ENCODE measurements at regions not wholly inside any gene's neighbourhood (a gene's known extent, or its start where the extent isn't known, plus 50 kb on each side); places are given as distances from the start of the nearest gene placed in this dataset.

DNA sequence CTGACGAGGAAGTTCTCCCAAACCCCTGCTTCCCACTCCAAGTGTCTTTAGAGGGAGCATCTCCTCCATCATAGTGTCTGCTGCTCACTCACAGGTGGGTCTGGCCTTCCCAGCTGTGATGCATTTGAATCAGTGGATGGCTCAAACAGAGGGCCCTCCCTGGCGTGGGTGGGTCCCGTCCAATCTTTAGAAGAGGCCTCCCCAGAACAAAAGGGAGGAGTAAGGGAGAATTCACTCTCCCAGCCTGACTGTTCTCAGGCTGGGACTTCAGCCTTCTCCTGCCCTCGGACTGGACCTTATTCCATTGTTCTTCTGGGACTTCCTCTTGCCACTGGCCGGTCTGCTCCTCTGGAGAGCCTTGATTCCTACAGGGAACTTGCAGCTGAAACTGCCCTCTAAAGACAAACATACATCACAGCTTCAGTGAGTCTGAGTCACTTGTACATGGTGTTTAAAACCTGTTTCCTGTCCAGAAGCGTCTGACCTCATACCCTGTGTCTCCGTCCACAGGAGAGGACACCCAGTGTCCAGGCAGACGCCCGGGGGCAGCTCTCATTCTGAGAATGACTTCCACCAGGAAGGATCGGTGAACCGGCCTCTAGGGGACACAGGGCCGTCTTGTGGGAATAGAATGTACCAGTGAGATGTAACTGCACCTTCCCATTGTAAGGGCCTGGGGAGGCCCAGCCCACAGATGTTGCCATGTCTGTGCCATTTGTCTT, 234.7 kb downstream of the BRD1 start:
- ATAC-seq (ENCODE audit: low read depth): no peak
- Histone ChIP-seq H3K27me3 (replicated peaks in 1 of 4; ENCODE audit: control extremely low read depth in 1 of 4, control insufficient read depth in 3 of 4, insufficient read depth in 4 of 4, low read length in 3 of 4) (no peaks in the 10 kb centered on the region), H3K36me3 (replicated peaks in 1 of 2; ENCODE audit: control extremely low read depth in 1 of 2, control insufficient read depth in 1 of 2, extremely low read depth in 1 of 2, insufficient read depth in 2 of 2, low read length in 1 of 2) (peaks cover 3 to 5% of the 10 kb centered on the region in 2 experiments), H3K79me2 (ENCODE audit: control insufficient read depth, insufficient read depth, low read length) (peaks cover 74% of the 10 kb centered on the region), H4K20me1 (ENCODE audit: control insufficient read depth, insufficient read depth, low read length, poor library complexity, severe bottlenecking) (peaks cover 59% of the 10 kb centered on the region), H3K4me2 (replicated peaks; ENCODE audit: low read depth, low read length, poor library complexity, severe bottlenecking) (no peak overlapping the region), H3K9ac (ENCODE audit: low read length) (no peak overlapping the region), H2AFZ (ENCODE audit: insufficient read depth, low read depth, low read length, poor library complexity, severe bottlenecking) (no peak overlapping the region), H3K9me3 (ENCODE audit: control extremely low read depth in 1 of 3, control insufficient read depth in 2 of 3, insufficient read depth in 1 of 3, low read length in 2 of 3) (no peaks in the 10 kb centered on the region), H3K4me3 (ENCODE audit: control extremely low read depth in 1 of 5, extremely low read depth in 1 of 5, insufficient read depth in 1 of 5, low read depth in 2 of 5, low read length in 4 of 5) (no peak overlapping the region), H3K4me1 (ENCODE audit: control insufficient read depth in 2 of 2, insufficient read depth in 2 of 2, low read length in 2 of 2) (no peaks in the 10 kb centered on the region), H3K27ac (ENCODE audit: low read length in 2 of 2) (no peak overlapping the region)
- 92% methylated on average over 10 of the region's 12 CpGs for whole genome bisulfite sequencing (ENCODE audit: insufficient coverage)
- no peaks in the 10 kb centered on the region for H3K9me3 Mint-ChIP-seq (ENCODE audit: insufficient read depth)
- H3K4me1 Mint-ChIP-seq: no peaks in the 10 kb centered on the region
- H3K4me3 Mint-ChIP-seq: no peak overlapping the region
- H3K27ac Mint-ChIP-seq: no peak overlapping the region
- CTCF ChIA-PET: no interaction called here
- no peaks in the 10 kb centered on the region for H3K27me3 Mint-ChIP-seq
- no peak for DNase-seq
- intact Hi-C loops (cut with micrococcal nuclease): no loop called here
- no peak for TF ChIP-seq EZH2 (IDR thresholded peaks at IDR 0.05; ENCODE audit: borderline replicate concordance, insufficient read depth, low read depth, low read length, poor library complexity, severe bottlenecking)
- TF ChIP-seq, protein P1, sequence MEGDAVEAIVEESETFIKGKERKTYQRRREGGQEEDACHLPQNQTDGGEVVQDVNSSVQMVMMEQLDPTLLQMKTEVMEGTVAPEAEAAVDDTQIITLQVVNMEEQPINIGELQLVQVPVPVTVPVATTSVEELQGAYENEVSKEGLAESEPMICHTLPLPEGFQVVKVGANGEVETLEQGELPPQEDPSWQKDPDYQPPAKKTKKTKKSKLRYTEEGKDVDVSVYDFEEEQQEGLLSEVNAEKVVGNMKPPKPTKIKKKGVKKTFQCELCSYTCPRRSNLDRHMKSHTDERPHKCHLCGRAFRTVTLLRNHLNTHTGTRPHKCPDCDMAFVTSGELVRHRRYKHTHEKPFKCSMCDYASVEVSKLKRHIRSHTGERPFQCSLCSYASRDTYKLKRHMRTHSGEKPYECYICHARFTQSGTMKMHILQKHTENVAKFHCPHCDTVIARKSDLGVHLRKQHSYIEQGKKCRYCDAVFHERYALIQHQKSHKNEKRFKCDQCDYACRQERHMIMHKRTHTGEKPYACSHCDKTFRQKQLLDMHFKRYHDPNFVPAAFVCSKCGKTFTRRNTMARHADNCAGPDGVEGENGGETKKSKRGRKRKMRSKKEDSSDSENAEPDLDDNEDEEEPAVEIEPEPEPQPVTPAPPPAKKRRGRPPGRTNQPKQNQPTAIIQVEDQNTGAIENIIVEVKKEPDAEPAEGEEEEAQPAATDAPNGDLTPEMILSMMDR (IDR thresholded peaks at IDR 0.05): no peak
- POLR2A ChIA-PET: no interaction called here

DNA sequence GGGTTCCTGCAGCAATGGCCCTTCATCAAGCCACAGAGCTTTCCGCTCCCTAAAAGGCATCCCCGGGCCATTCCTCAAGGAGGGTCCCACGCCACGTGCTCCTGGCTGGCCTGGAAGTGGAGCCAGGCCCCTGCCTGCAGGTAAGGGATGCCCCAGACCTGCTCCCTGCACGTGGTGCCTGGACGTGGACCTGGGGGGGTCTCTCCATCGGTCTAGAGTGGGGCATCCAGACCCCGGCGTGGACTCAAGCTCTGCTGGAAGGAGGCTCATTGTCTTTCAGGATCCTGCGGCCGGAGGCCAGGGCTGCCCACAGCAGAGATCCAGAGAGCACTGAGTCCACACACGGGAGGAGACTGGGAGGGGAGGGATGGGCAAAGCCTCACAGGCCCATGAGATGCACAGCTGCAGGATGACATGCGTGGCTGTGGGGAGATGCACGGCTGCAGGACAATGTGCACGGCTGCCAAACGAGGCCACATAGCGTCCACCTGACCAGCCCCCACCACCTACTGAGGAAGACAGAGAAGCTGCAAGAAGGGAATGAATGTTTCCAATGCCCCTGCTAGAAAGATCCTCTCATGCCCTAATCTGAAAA, 236.7 kb downstream of the BRD1 start:
- no peaks in the 10 kb centered on the region for H3K27me3 ChIP-seq (replicated peaks in 1 of 4; ENCODE audit: control extremely low read depth in 1 of 4, control insufficient read depth in 3 of 4, insufficient read depth in 4 of 4, low read length in 3 of 4)
- POLR2A ChIA-PET: no interaction called here
- no peaks in the 10 kb centered on the region for H3K4me1 Mint-ChIP-seq
- no peak overlapping the region for H3K4me2 ChIP-seq (replicated peaks; ENCODE audit: low read depth, low read length, poor library complexity, severe bottlenecking)
- H3K4me3 ChIP-seq (ENCODE audit: control extremely low read depth in 1 of 5, extremely low read depth in 1 of 5, insufficient read depth in 1 of 5, low read depth in 2 of 5, low read length in 4 of 5): no peak overlapping the region
- H3K9me3 ChIP-seq (ENCODE audit: control extremely low read depth in 1 of 3, control insufficient read depth in 2 of 3, insufficient read depth in 1 of 3, low read length in 2 of 3): no peaks in the 10 kb centered on the region
- H3K4me3 Mint-ChIP-seq: no peak overlapping the region
- H3K9me3 Mint-ChIP-seq (ENCODE audit: insufficient read depth): no peaks in the 10 kb centered on the region
- H4K20me1 ChIP-seq (ENCODE audit: control insufficient read depth, insufficient read depth, low read length, poor library complexity, severe bottlenecking): peaks cover 51% of the 10 kb centered on the region
- no peak for DNase-seq
- no peak overlapping the region for H3K9ac ChIP-seq (ENCODE audit: low read length)
- CTCF ChIA-PET: no interaction called here
- H3K79me2 ChIP-seq (ENCODE audit: control insufficient read depth, insufficient read depth, low read length): peaks cover 64% of the 10 kb centered on the region
- peaks cover 2 to 5% of the 10 kb centered on the region in 2 experiments for H3K36me3 ChIP-seq (replicated peaks in 1 of 2; ENCODE audit: control extremely low read depth in 1 of 2, control insufficient read depth in 1 of 2, extremely low read depth in 1 of 2, insufficient read depth in 2 of 2, low read length in 1 of 2)
- intact Hi-C loops (cut with micrococcal nuclease): no loop called here
- ATAC-seq (ENCODE audit: low read depth): no peak
- TF ChIP-seq, protein P1 (IDR thresholded peaks at IDR 0.05): no peak
- TF ChIP-seq EZH2 (IDR thresholded peaks at IDR 0.05; ENCODE audit: borderline replicate concordance, insufficient read depth, low read depth, low read length, poor library complexity, severe bottlenecking): no peak
- H3K27me3 Mint-ChIP-seq: no peaks in the 10 kb centered on the region
- no peak overlapping the region for H2AFZ ChIP-seq (ENCODE audit: insufficient read depth, low read depth, low read length, poor library complexity, severe bottlenecking)
- WGBS (ENCODE audit: insufficient coverage): 97% methylated on average over 12 of the region's 17 CpGs
- H3K4me1 ChIP-seq (ENCODE audit: control insufficient read depth in 2 of 2, insufficient read depth in 2 of 2, low read length in 2 of 2): no peaks in the 10 kb centered on the region
- no peak overlapping the region for H3K27ac Mint-ChIP-seq
- no peak overlapping the region for H3K27ac ChIP-seq (ENCODE audit: low read length in 2 of 2)
